HG02588 (cell line): ENCODE measurements at regions not wholly inside any gene's neighbourhood (a gene's known extent, or its start where the extent isn't known, plus 50 kb on each side); places are given as distances from the start of the nearest gene placed in this dataset.
"Not testable (repeated sequence)": the region's sequence is repeated elsewhere in the genome, so short reads cannot be mapped to it uniquely, and the experiment has no call there.

Experiments
- ATAC-seq: cut with Tn5 transposase; IDR thresholded peaks from one replicate; pipeline ENCODE4 v1.9.1; 2021; ENCODE audit warnings: mild to moderate bottlenecking, moderate library complexity; ENCODE audit not compliant: unreplicated experiment

DNA sequence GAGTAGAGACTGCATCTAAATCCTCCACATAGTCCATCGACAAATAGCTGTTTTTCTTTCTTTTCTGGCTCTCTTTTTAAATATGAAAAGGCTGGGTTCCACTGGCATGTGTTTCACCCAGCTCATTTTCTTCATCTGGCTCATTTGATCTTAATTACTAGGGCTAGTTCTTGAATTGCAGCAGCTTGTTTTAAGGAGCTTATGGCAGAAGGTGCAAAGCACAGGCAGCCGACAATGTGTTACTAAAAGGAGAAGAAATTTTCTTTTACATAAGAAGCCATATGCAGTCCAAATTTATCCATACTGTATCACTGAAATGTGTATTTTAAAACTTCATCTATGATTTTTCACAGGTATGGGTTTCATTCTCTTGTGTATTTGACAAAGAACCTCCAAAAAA lies 205.6 kb upstream of the PTER start:
- no peak for ATAC-seq

DNA sequence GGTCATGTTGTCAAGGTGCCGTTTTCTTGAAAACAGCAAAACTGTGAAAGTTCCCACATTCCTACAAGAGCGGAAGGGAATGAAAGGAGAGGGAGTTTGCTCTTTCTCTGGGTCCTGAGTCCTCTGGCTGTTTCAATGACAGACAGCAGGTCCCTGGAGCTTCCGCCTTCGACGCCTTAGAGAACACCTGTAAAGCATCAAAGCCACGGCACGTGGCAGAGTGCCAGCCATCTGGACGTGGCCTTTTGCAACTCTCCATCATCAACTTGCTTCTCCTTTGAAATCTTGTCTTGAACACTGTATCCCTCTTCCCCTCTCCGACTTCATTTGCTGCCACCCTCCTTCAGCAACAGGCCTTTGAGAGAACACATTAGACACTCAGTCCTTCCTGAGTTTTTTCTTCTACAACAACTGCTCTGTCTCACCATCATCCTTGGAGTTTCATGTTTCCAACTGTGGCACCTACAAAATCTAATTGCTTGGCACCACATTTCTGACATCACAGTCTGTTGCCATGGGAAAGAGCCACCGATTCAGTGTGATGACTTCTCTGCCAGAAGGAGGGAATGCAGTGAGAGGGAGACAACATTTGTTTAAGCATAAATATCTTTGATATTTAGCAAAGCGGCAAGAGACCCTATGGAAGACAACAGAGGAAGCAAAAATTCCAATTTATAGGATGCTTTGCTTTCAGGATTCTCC lies 204.9 kb upstream of the PTER start:
- ATAC-seq, result no peak

DNA sequence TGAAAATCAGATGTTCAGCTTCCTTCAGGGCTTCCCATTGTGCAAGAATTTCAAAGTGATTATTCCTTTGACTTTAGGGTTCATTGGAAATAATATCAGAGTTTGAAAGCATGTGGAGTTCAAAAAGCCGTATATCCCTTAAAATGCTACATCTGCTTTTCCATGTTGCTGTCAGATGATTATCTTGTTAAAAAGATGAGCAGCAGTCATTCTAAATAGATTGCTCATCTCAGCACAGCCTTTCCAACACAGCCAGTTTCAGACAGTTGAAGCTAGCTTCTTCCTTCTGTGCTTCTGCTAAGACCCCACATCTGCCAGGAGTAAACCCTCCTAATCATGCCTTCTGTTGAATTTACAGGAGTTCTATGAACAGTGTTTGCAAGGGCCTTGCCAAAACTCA lies 204.4 kb upstream of the PTER start:
- ATAC-seq, result no peak

DNA sequence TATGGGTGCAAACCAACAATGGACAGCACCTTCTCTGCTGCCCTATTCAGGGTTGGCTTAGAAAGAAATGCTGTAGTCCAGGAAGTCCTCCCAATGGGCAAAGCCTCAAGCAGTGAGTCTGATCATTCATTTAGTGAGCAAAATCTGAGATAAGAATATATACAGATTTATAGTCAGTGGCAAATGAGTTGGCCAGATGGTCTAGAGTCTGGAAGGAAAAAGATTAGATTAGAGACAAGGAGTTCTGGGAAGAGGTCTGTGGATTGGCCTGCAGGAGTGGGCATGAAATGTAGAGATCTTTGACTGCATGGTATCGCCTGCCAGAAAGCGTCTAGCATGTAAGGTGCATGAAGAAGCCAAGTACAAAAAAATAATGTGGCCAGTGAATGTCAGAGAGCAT lies 201.9 kb upstream of the PTER start:
- no peak for ATAC-seq

DNA sequence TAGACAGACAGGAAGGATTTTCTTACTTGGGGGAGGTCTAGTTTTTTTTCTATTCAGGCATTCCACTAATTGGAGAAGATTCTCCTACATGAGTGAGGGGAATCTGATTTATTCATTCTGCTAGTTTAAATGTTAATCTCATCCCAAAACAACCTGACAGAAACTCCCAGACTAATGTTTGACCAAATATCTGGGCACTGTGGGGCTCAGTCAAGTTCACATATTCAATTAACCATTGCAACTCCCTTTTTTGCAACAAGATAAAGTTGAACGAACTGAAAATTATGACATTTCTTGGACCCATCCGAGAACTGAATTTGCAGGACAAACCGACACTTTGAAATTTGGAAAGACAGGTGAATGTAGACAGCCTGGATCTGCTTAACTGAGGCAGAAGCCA lies 194.4 kb upstream of the PTER start:
- no peak for ATAC-seq

DNA sequence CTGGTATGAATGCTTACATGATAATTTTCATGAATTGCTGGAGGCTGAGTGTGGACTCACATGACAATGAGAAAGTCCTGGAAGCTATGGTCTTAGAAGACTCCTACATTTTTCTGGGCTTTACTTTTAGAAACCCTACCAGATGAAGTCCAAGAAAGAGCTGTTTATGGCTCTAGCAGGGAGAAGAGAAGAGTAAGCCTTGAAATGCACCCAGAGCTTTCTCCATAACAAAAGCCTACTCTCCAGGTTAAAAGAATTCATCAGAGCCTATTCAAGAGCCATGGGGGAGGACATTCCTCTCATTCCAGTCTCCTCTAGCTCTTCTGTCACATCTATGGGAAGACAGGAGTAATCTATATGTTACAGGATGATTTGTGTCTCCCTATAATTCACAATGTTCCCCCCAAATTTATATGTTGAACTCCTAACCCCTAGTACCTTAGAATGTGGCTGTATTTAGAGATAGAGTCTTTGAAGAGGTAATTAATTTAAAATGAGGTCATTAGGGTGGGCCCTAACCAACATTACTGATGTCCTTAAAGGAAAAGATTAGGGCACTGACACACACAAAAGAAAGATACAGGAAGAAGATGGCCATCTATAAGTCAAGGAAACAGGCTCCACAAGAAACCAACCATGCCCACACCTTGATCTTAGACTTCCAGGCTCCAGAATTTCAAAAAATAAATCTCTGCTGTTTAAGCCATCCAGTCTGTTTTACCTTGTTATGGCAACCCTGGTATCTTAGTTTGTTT lies 193.8 kb upstream of the PTER start:
- ATAC-seq, result no peak

DNA sequence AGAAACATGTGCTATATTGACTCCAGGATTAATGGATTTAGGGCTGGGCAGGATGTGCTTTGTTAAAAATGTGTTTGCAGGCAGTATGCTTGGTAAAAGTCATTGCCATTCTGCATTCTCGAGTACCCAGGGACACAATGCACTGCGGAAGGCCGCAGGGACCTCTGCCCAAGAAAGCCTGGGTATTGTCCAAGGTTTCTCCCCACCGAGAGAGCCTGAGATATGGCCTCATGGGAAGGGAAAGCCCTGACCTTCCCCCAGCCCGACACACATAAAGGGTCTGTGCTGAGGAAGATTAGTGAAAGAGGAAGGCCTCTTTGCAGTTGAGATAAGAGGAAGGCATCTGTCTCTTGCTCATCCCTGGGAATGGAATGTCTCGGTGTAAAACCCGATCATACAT lies 186.7 kb upstream of the PTER start:
- ATAC-seq, result not testable (repeated sequence)

DNA sequence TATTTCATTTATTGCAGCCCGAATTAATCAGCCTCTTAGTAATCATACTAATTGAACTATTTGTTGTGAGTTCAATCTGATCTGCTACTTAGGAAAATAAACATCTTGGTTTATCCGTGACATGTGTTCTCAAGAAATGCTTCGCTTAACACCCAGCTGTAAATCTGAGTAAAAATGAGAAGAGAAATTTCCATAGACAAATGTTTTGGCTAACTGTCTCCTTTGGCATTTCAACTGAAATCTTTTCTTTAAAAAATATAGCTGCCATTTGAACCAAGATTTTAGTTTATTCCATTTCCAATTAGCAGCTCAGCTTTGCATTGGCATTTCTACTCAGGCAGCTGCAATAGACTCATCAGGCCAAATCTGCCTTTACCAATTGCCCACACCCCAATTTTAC lies 180.5 kb upstream of the PTER start:
- ATAC-seq, result no peak

DNA sequence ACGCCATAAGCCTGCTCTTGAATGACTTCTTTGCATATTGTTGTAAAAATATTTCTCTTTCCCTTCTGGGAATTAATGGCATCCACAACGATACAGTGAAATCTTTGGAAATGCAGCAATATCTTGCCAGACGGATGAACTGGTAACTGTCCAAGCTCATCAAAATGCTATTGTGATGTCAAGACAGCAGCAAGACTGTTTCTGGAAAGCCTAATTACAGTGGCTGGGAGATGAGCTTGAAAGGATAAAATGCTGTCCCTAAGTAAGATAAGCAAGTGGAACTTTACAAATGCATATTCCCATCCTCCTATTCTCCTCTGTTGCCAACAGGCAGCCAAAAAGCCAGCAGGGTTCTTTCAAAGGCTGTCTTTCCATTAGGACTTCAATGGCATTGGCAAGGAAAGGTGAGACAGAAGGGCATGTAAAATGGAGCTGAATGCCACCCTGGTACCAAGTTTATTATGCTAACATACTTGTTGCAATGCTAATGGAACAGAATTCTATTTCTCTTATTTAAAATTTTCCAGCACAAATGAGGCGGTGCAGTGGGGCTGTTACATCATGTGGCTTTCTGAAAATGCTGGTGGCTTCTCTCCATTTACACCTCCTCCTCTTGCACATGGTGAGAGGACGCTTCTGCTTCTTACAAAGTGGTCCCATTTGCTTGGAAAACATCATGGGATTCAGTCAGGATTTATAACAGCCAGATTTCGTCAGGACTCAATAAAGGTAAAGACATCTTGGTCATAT lies 178.3 kb upstream of the PTER start:
- no peak for ATAC-seq

DNA sequence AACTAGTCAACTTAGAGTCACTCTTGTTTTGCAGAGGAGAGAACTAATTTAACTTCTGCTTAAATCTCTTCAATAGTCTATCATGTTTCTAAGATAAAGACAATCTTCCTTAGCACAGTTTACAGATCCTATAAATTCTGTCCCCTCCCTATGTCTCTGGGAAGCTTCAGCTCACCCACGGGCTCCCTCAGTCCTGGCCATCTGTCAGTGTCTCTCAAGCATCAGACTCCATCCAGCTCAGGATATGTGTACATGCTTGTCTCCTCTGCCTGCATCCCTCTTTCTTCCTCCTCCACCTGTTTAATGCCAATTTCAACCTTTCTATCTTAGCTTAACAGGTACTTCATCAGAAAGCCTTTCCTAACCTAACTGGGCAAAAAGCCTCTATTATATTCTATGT lies 177.1 kb upstream of the PTER start:
- no peak for ATAC-seq

DNA sequence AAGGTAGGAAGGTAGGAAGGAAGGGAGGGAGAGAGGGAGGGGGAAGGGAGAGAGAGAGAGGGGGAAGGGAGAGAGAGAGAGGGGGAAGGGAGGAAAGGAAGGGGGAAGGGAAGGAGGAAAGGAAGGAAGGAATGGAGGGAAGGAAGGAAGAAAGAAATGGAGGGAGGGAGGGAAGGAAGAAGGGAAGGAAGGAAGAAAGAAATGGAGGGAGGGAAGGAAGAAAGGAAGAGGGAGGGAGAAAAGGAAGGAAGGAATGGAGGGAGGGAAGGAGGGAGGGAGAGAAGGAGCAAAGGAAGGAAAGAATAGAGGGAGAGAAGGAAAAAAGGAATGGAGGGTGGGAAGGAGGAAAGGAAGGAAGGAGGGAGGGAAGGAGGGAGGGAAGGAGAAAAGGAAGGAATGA lies 176.4 kb upstream of the PTER start:
- ATAC-seq, result no peak

DNA sequence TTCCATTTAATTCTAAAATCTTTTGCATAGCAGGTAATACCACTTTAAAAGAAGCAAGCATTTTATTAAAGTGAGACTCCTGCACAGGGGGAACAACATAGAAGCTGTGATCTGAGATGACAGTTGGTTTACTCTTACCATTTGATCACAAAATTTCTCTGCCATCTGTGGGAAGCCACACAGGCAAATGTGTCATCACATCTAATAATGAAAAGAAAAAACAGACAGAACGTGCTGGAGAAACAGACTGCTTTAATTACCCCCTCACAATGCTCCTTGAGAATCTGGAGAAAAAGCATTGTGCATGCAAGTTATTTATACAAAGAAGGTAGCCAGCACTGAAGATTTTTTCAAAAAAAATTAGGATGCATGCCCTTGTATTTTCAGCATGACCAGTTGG lies 165.2 kb upstream of the PTER start:
- no peak for ATAC-seq

DNA sequence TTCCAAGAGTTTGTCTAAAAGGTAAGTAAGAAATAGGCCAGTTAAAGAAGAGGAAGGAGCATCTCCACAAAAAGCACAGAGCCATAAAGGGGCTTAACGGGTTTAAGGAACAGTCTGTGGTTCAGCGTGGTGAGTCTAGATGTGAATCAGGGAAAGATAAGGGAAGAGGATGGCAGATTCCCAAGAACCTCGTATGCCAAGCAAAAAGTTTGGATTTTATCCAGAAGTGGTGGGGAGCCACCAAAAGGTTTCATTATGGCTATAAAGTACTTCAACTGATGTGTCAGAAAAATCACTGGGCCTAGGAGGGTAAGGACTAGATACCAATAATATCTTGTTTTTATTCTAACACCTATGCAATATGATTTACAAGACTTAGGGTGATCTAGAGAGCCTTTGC lies 161.9 kb upstream of the PTER start:
- no peak for ATAC-seq

DNA sequence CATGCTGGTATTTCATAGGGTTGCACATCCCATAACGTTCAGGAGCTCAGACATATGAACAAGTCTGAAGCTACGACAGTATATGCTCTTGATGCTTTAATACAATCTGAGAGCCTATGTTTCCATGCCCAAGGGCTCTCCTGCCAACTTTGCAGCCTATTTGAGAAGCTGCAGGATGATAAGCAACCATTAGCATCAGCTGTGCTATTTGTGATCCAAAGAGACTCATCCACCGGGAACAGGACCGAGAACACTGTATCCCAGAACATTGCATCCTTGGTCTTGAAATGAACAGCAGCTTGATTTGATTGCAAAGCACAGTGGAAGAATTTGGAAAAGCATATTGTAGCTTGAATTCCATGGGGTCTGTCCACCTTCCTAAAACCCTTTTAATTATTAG lies 156.2 kb upstream of the PTER start:
- ATAC-seq, result no peak

DNA sequence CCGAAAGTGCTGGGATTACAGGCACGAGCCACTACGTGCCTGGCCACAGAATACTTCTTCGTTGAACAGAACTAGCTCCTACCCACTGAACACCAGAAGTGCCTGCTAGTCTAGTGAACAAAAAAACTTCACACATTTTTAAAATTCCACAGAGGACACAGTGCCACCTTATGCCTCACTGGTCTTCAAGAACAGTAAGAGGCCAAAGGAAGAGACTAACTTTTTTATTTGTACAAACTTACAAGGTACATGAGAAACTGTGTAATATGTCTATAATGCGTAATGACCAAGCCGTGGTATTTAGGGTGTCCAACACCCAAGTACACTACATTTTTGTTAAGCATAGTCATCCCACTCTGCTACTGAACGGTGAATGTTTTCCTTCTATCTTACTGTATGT lies 144.4 kb upstream of the PTER start:
- no peak for ATAC-seq

DNA sequence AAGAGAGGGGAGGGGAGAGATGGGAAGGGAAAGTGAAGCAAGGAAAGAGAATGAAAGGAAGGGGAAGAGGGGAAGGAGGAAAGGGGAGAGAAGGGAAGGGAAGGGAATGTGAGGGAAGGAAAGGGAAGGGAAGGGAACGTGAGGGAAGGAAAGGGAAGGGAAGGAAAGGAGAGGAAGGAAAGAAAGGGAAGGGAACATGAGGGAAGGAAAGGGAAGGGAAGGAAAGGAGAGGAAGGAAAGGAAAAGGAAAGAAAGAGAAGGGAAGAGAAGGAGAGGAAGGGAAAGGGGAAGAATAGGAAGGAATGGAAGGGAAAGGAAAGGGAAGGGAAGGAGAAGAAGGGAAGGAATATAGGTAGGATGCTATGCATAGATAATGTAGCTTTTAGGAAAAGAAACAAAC lies 139.7 kb upstream of the PTER start:
- no peak for ATAC-seq

DNA sequence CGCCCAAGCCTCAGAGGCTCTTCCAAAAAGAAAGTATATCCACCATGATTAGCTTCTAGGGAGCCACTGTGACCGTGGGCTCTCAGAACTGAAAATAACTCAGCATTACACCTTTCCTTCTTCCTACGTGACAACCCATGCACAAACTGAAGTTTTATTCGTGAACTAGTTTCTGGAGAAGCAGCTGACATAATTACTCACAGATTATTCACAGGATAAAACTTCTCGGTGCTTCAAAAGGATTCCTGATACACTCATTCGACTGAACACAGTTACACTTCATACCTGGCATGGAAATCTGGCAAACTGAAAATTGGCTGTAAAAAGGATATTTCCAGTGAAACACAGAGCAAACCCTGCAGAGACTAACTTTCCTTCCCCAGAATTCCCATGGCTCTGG lies 139.2 kb upstream of the PTER start:
- ATAC-seq, result no peak

DNA sequence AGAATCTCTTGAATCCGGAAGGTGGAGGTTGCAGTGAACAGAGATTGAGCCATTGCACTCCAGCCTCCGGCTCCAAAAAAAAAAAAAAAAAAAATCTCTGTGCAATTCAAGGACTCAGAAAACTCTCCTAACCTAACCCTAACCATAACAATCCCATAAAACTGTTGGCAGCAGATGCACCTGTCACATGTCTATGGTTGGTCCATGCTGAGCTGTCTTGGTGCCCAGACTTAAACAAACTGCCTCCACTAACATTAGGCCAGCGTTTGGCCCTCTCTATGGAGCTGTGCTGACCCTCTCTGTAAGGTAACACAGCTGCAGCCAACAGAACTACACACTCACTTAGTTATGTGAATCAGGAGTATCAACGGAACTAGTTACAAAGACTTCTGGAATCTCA lies 132.5 kb upstream of the PTER start:
- ATAC-seq, result no peak

DNA sequence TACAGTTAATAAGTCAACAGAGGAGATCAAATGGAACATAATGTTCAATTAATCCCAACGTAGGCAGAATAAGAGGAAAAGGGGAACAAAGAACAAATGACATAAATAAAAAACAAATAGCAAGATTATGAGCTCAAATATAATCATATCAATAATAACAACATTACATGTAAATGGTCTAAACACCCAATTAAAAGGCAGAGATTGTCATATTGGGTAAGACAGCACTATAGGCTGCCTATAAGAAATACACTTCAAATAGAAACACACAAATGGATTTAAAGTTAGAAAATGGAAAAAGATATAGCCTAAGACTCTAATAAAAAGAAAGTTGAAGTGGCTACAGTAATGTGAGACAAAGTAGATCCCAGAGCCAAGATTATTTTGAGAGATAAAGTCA lies 126.4 kb upstream of the PTER start:
- ATAC-seq, result no peak

DNA sequence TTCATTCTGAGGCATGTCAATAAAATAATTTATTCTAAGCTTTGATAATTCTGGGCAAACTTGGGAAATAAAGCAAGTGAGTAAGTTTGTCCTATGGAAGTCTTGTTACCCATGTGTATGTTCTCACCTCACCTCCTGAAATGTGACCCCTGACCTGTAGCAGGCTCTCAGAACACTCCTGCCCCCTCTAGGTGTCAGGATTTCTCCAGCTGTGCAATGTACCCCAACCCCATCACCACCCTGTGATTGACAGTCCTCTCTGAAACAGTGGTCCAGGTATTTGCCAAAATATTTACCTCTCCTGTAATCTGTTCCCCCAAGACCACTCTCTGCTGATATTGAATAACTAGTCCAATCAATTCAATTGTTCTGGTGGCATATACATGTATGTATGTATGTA lies 122.6 kb upstream of the PTER start:
- ATAC-seq, result no peak

DNA sequence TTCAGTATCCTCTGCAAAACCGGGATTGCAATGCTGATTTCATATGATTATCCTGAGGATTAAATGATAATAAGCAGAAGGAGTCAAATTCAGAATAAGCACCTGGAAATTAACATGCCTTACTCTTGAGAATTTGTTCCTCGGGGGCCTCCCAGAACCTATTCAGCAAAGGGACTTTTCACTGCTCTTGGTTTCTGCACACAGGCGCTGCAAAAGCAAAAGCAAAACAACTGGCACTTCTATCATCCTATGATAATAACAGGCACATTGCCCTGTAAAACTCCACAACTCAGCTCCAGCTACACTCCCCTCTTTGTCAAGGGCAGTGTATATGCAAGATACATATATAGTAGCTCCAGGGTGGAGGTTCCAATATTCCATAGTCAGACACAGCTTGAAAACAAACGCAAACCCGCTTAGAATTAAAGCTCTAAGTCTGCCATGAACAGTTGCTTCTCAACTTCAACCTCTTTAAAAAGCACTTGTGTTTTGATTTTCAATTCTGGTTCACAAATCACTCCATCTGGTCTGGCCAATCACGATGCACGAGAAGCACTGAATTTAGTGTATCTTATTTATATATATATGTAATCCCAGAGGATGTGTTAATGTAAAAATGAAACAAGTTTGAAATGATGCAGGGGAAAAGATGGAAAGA lies 119.9 kb upstream of the PTER start:
- ATAC-seq, result no peak

DNA sequence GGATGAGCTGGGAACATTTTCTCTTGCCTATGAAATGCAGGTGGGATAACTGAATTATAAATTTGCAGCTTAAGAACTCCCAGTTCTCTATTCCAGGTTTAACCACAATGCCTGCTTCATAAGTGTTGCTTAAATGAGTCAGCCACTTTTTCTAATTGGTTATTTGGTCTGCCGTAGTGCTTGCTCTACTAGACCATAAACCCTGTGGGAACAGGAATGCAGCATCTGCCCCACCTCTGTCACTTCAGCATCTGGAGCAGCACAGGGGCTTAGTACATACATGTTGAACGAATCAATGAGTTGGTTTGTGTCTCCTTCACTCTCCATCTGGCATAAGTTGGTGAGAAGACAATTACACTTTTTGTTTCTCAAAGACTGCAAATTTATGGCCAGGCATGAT lies 95.2 kb upstream of the PTER start:
- no peak for ATAC-seq
